ENCODE measurements at regions not wholly inside any gene's neighbourhood (a gene's known extent, or its start where the extent isn't known, plus 50 kb on each side); places are given as distances from the start of the nearest gene placed in this dataset.

GRCh38 chr5:116824751-116825438 lies 250.3 kb upstream of the SEMA6A start:
- TF ChIP-seq CTCF (IDR thresholded peaks at IDR 0.05) = no peak
- TF ChIP-seq POLR2A (IDR thresholded peaks at IDR 0.05) = no peak

Data from Peyer's patch (tissue), 4 donors.